CD14-positive monocyte (primary cell): ENCODE measurements at regions not wholly inside any gene's neighbourhood (a gene's known extent, or its start where the extent isn't known, plus 50 kb on each side); places are given as distances from the start of the nearest gene placed in this dataset.

Source experiments
- DNase-seq, 3 donors: peaks; one replicate each; pipeline ENCODE4 v3.0.0-alpha.2; 2011 to 2022
- H2AFZ ChIP-seq: 2 replicates; pipeline ENCODE4 v1.6.0; 2012; ENCODE audit warnings: mild to moderate bottlenecking, low read depth, low read length, inconsistent platforms; ENCODE audit not compliant: insufficient read depth, poor library complexity, severe bottlenecking
- H3K27ac ChIP-seq, 2 donors: 1 replicate in 1 of 2; 2 replicates in 1 of 2; pipeline ENCODE4 v1.5.1; 2012 to 2013; ENCODE audit warnings: low read length in 2 of 2, control low read depth in 1 of 2, inconsistent platforms in 1 of 2, low read depth in 1 of 2, mild to moderate bottlenecking in 1 of 2
- H3K27me3 ChIP-seq, 2 donors: one replicate each; pipeline versions ENCODE4 v1.6.0 to v1.6.1; 2011 to 2013; ENCODE audit warnings: low read length in 2 of 2; ENCODE audit not compliant: control insufficient read depth in 2 of 2, insufficient read depth in 2 of 2
- H3K36me3 ChIP-seq, 2 donors: replicated peaks in 1 of 2; 1 replicate in 1 of 2; 2 replicates in 1 of 2; pipeline versions ENCODE4 v1.5.1 to v1.6.1; 2012 to 2013; ENCODE audit warnings: low read length in 2 of 2, control low read depth in 1 of 2, inconsistent platforms in 1 of 2, mild to moderate bottlenecking in 1 of 2; ENCODE audit not compliant: insufficient read depth in 2 of 2, control insufficient read depth in 1 of 2
- H3K4me1 ChIP-seq, 2 donors: 1 replicate in 1 of 2; 2 replicates in 1 of 2; pipeline versions ENCODE4 v1.5.1 to v1.6.1; 2012 to 2013; ENCODE audit warnings: low read length in 2 of 2, control low read depth in 1 of 2, inconsistent platforms in 1 of 2, mild to moderate bottlenecking in 1 of 2, moderate library complexity in 1 of 2; ENCODE audit not compliant: insufficient read depth in 2 of 2, control insufficient read depth in 1 of 2
- H3K4me2 ChIP-seq: replicated peaks from 2 replicates; pipeline ENCODE3; 2012; ENCODE audit warnings: low read length, moderate library complexity, mild to moderate bottlenecking; ENCODE audit not compliant: poor library complexity, severe bottlenecking; ENCODE audit errors: extremely low read depth
- H3K4me3 ChIP-seq, 3 experiments: fragments of 200-600 bp in 1 of 3; sonication (generic) in 1 of 3; replicated peaks in 1 of 3; 1 replicate in 2 of 3; 2 replicates in 1 of 3; pipeline ENCODE4 v1.5.1; 2011 to 2013; ENCODE audit warnings: low read length in 3 of 3, mild to moderate bottlenecking in 3 of 3, control low read depth in 2 of 3, low read depth in 2 of 3, inconsistent platforms in 1 of 3, moderate library complexity in 1 of 3
- H3K79me2 ChIP-seq: 2 replicates; pipeline ENCODE4 v1.6.0; 2012; ENCODE audit warnings: mild to moderate bottlenecking, control low read depth, inconsistent platforms, low read length, moderate library complexity; ENCODE audit not compliant: insufficient read depth
- H3K9ac ChIP-seq: 2 replicates; pipeline ENCODE4 v1.6.0; 2017; ENCODE audit warnings: low read length, mild to moderate bottlenecking; ENCODE audit not compliant: insufficient read depth, poor library complexity, severe bottlenecking
- H3K9me3 ChIP-seq, 2 donors: replicated peaks in 1 of 2; 1 replicate in 1 of 2; 2 replicates in 1 of 2; pipeline versions ENCODE4 v1.5.1 to v1.6.1; 2012 to 2013; ENCODE audit warnings: low read length in 2 of 2, control low read depth in 1 of 2; ENCODE audit not compliant: control insufficient read depth in 1 of 2, insufficient read depth in 1 of 2
- H4K20me1 ChIP-seq: 2 replicates; pipeline ENCODE4 v1.6.0; 2012; ENCODE audit warnings: mild to moderate bottlenecking, low read length, control low read depth, moderate library complexity; ENCODE audit not compliant: insufficient read depth
- H3K27ac Mint-ChIP-seq, 7 donors: one replicate each; pipeline ENCODE4 v1.8.0; 2020; ENCODE audit warnings: mild to moderate bottlenecking in 7 of 7, mixed read lengths in 7 of 7, moderate library complexity in 6 of 7, inconsistent platforms in 2 of 7
- H3K27me3 Mint-ChIP-seq, 3 donors: one replicate each; pipeline ENCODE4 v1.8.0; 2021 to 2022; ENCODE audit warnings: low read depth in 3 of 3, mild to moderate bottlenecking in 3 of 3, mixed read lengths in 3 of 3, moderate library complexity in 3 of 3, inconsistent platforms in 1 of 3
- H3K36me3 Mint-ChIP-seq, 2 donors: one replicate each; pipeline ENCODE4 v1.8.0; 2020; ENCODE audit warnings: mixed read lengths in 2 of 2, inconsistent platforms in 1 of 2, mild to moderate bottlenecking in 1 of 2
- H3K4me1 Mint-ChIP-seq: one replicate; pipeline ENCODE4 v1.8.0; 2020; ENCODE audit warnings: mild to moderate bottlenecking, mixed read lengths
- H3K4me3 Mint-ChIP-seq, 2 donors: one replicate each; pipeline ENCODE4 v1.8.0; 2020; ENCODE audit warnings: mild to moderate bottlenecking in 2 of 2, mixed read lengths in 2 of 2, moderate library complexity in 1 of 2
- H3K9me3 Mint-ChIP-seq, 7 donors: one replicate each; pipeline ENCODE4 v1.8.0; 2020 to 2022; ENCODE audit warnings: mixed read lengths in 7 of 7, mild to moderate bottlenecking in 6 of 7, moderate library complexity in 6 of 7, inconsistent platforms in 2 of 7
- WGBS: methylation state at CpG from one replicate; pipeline ENCODE4 v1.1.5; 2013; ENCODE audit warnings: missing lambda C conversion rate; ENCODE audit not compliant: insufficient coverage; 5-methylcytosine and 5-hydroxymethylcytosine counted together
- intact Hi-C, 2 donors: fragments of 100-400 bp; cut with micrococcal nuclease; formaldehyde crosslinking; loops; one replicate each; pipeline versions ENCODE4 v1.15.0 to v1.15.1; 2023
- TF ChIP-seq, protein P1 (sequence below): fragments of 200-600 bp; IDR thresholded peaks from one replicate; pipeline ENCODE4 v1.8.0; 2022; ENCODE audit warnings: antibody characterized with exemption, mild to moderate bottlenecking

DNA sequence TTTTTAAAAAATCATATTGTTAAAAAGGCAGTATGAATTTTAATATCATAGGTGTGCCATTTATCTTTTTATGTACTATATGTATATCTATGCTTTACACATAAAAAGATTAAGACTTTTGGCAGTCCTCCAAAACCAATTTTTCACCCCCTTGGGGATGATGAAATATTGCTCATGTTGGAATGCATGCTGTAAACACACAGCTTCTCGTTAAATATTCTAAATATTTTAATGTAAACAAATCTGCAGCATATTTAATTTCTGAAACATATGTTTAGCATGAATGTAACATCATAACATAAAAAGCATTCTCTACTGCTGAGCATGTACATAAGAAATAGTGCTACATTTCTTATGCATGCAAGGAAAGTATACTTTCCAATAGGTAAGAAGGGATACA lies 484.3 kb upstream of the LRATD1 start:
- H3K9me3 ChIP-seq = no peaks in the 10 kb centered on the region
- Mint-ChIP-seq H3K4me1 (no peaks in the 10 kb centered on the region), H3K4me3 (no peak overlapping the region), H3K9me3 (peaks cover 0 to 10% (median 2%) of the 10 kb centered on the region in 7 donors), H3K27ac (no peak overlapping the region), H3K27me3 (no peaks in the 10 kb centered on the region), H3K36me3 (no peaks in the 10 kb centered on the region)
- H3K4me3 ChIP-seq = no peak overlapping the region
- no peak overlapping the region for H3K27ac ChIP-seq
- intact Hi-C loops = no loop called here
- H3K27me3 ChIP-seq = no peaks in the 10 kb centered on the region
- WGBS = no CpG with 5 or more reads among the region's 1 CpG
- no peaks in the 10 kb centered on the region for H4K20me1 ChIP-seq
- no peak overlapping the region for H3K4me2 ChIP-seq
- H2AFZ ChIP-seq = no peak overlapping the region
- no peak for DNase-seq
- TF ChIP-seq, protein P1, sequence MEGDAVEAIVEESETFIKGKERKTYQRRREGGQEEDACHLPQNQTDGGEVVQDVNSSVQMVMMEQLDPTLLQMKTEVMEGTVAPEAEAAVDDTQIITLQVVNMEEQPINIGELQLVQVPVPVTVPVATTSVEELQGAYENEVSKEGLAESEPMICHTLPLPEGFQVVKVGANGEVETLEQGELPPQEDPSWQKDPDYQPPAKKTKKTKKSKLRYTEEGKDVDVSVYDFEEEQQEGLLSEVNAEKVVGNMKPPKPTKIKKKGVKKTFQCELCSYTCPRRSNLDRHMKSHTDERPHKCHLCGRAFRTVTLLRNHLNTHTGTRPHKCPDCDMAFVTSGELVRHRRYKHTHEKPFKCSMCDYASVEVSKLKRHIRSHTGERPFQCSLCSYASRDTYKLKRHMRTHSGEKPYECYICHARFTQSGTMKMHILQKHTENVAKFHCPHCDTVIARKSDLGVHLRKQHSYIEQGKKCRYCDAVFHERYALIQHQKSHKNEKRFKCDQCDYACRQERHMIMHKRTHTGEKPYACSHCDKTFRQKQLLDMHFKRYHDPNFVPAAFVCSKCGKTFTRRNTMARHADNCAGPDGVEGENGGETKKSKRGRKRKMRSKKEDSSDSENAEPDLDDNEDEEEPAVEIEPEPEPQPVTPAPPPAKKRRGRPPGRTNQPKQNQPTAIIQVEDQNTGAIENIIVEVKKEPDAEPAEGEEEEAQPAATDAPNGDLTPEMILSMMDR = no peak
- H3K4me1 ChIP-seq = no peaks in the 10 kb centered on the region
- no peaks in the 10 kb centered on the region for H3K36me3 ChIP-seq
- H3K79me2 ChIP-seq = no peaks in the 10 kb centered on the region
- no peak overlapping the region for H3K9ac ChIP-seq

DNA sequence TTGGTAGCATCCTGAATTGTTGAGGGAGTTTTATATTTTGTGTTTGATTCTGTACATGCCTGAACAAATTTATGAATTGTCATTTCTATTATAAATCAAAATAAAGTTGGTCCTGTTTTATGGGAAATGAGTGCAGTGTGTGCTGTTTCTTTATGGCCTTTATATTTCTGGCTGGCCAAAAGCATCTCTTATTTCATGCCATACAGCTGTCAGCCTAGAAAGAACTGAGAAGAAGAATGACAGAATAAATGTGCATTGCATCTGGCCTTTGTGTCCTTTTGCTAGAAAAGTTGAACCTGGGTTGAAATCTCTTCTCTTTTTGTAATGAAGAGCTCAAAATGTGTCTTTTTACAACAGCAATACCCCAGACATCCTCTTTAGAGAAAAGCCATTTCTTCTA lies 474.7 kb upstream of the LRATD1 start:
- Mint-ChIP-seq H3K27ac (no peak overlapping the region), H3K36me3 (no peaks in the 10 kb centered on the region), H3K27me3 (no peaks in the 10 kb centered on the region), H3K9me3 (peaks cover 0 to 9% (median 2%) of the 10 kb centered on the region in 7 donors), H3K4me1 (no peaks in the 10 kb centered on the region), H3K4me3 (no peak overlapping the region)
- Histone ChIP-seq H4K20me1 (no peaks in the 10 kb centered on the region), H3K27me3 (no peaks in the 10 kb centered on the region), H3K27ac (no peak overlapping the region), H3K36me3 (no peaks in the 10 kb centered on the region), H3K4me2 (no peak overlapping the region), H3K4me3 (no peak overlapping the region), H3K4me1 (no peaks in the 10 kb centered on the region), H2AFZ (no peak overlapping the region), H3K79me2 (no peaks in the 10 kb centered on the region), H3K9me3 (no peaks in the 10 kb centered on the region), H3K9ac (no peak overlapping the region)
- intact Hi-C loops = no loop called here
- TF ChIP-seq, protein P1 = no peak
- DNase-seq = no peak
